ENCODE measurements at regions not wholly inside any gene's neighbourhood (a gene's known extent, or its start where the extent isn't known, plus 50 kb on each side); places are given as distances from the start of the nearest gene placed in this dataset.

GRCh38 chrX:138777230-138777629 is 65.7 kb upstream of the FGF13 start:
- H3K27ac ChIP-seq (ENCODE audit: low read length), result no peak overlapping the region
- no peaks in the 10 kb centered on the region for H3K4me1 ChIP-seq (ENCODE audit: control insufficient read depth in 1 of 2, insufficient read depth in 2 of 2, low read length in 2 of 2)
- no peaks in the 10 kb centered on the region for H3K9me3 ChIP-seq (ENCODE audit: control insufficient read depth in 1 of 2, low read length in 2 of 2)
- no peaks in the 10 kb centered on the region for H3K27me3 ChIP-seq (ENCODE audit: low read depth, low read length)
- no peak overlapping the region for H3K4me3 ChIP-seq (ENCODE audit: low read depth in 1 of 2, low read length in 2 of 2)
- no peaks in the 10 kb centered on the region for H3K36me3 ChIP-seq (ENCODE audit: control insufficient read depth in 1 of 2, insufficient read depth in 2 of 2, low read length in 2 of 2)

DNA sequence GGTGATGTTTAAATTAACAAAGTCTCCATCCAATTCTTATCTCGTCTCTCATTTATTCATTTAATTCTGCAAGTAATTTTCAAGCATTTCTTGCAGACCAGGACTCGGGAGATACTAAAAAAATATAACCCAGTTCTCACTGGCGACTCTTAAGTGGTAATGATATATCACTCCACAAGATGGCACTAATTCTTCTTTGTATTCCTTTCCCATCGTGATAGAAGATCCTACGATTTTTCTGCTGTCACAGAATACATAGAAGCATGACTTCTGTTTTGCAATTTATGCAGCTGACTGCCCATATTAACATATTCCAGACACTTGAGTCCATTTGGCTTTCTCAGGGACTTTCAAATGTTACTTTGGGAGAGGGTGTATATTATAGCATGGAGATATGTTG is 64.0 kb upstream of the FGF13 start:
- H3K4me1 ChIP-seq (ENCODE audit: control insufficient read depth in 1 of 2, insufficient read depth in 2 of 2, low read length in 2 of 2), result no peaks in the 10 kb centered on the region
- no peaks in the 10 kb centered on the region for H3K9me3 ChIP-seq (ENCODE audit: control insufficient read depth in 1 of 2, low read length in 2 of 2)
- no peaks in the 10 kb centered on the region for H3K27me3 ChIP-seq (ENCODE audit: low read depth, low read length)
- H3K27ac ChIP-seq (ENCODE audit: low read length), result no peak overlapping the region
- no peaks in the 10 kb centered on the region for H3K36me3 ChIP-seq (ENCODE audit: control insufficient read depth in 1 of 2, insufficient read depth in 2 of 2, low read length in 2 of 2)
- no peak overlapping the region for H3K4me3 ChIP-seq (ENCODE audit: low read depth in 1 of 2, low read length in 2 of 2)

- Histone ChIP-seq H3K36me3 (ENCODE audit: control insufficient read depth in 1 of 2, insufficient read depth in 2 of 2, low read length in 2 of 2) (no peaks in the 10 kb centered on the region), H3K4me3 (ENCODE audit: low read depth in 1 of 2, low read length in 2 of 2) (no peak overlapping the region), H3K4me1 (ENCODE audit: control insufficient read depth in 1 of 2, insufficient read depth in 2 of 2, low read length in 2 of 2) (no peaks in the 10 kb centered on the region), H3K27ac (ENCODE audit: low read length) (no peak overlapping the region), H3K27me3 (ENCODE audit: low read depth, low read length) (no peaks in the 10 kb centered on the region), H3K9me3 (ENCODE audit: control insufficient read depth in 1 of 2, low read length in 2 of 2) (no peaks in the 10 kb centered on the region)
Observed at GRCh38 chrX:138771047-138771446, 59.5 kb upstream of the FGF13 start.

DNA sequence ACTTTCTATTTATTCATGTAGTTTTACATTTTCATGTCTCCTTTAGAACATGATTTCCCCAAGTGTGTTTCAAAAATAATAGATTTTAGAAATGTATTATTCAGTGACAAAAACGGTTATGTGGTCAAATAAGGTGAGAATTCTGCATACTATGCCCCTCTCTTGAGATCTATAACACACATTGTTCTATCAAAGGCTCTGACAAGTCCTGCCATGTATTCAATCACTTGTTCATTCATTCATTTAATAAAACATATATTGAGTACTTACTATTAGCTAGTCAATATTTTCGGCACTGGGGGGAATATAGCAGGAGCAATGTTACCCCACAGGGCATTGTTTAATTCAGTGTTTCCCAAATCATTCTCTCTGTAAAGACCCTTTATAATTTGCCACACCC is 58.4 kb upstream of the FGF13 start:
- no peaks in the 10 kb centered on the region for H3K9me3 ChIP-seq (ENCODE audit: control insufficient read depth in 1 of 2, low read length in 2 of 2)
- H3K27ac ChIP-seq (ENCODE audit: low read length), result no peak overlapping the region
- H3K4me3 ChIP-seq (ENCODE audit: low read depth in 1 of 2, low read length in 2 of 2), result no peak overlapping the region
- no peaks in the 10 kb centered on the region for H3K27me3 ChIP-seq (ENCODE audit: low read depth, low read length)
- H3K4me1 ChIP-seq (ENCODE audit: control insufficient read depth in 1 of 2, insufficient read depth in 2 of 2, low read length in 2 of 2), result no peaks in the 10 kb centered on the region
- no peaks in the 10 kb centered on the region for H3K36me3 ChIP-seq (ENCODE audit: control insufficient read depth in 1 of 2, insufficient read depth in 2 of 2, low read length in 2 of 2)

- Histone ChIP-seq H3K27me3 (ENCODE audit: low read depth, low read length) (no peaks in the 10 kb centered on the region), H3K36me3 (ENCODE audit: control insufficient read depth in 1 of 2, insufficient read depth in 2 of 2, low read length in 2 of 2) (no peaks in the 10 kb centered on the region), H3K4me1 (ENCODE audit: control insufficient read depth in 1 of 2, insufficient read depth in 2 of 2, low read length in 2 of 2) (no peaks in the 10 kb centered on the region), H3K9me3 (ENCODE audit: control insufficient read depth in 1 of 2, low read length in 2 of 2) (no peaks in the 10 kb centered on the region), H3K4me3 (ENCODE audit: low read depth in 1 of 2, low read length in 2 of 2) (no peak overlapping the region), H3K27ac (ENCODE audit: low read length) (no peak overlapping the region)
Observed at GRCh38 chrX:138765051-138765450, 53.5 kb upstream of the FGF13 start.

- Histone ChIP-seq H3K9me3 (ENCODE audit: control insufficient read depth in 1 of 2, low read length in 2 of 2) (no peaks in the 10 kb centered on the region), H3K27ac (ENCODE audit: low read length) (no peak overlapping the region), H3K27me3 (ENCODE audit: low read depth, low read length) (no peaks in the 10 kb centered on the region), H3K4me3 (ENCODE audit: low read depth in 1 of 2, low read length in 2 of 2) (no peak overlapping the region), H3K36me3 (ENCODE audit: control insufficient read depth in 1 of 2, insufficient read depth in 2 of 2, low read length in 2 of 2) (no peaks in the 10 kb centered on the region), H3K4me1 (ENCODE audit: control insufficient read depth in 1 of 2, insufficient read depth in 2 of 2, low read length in 2 of 2) (peaks cover 0 to 5% of the 10 kb centered on the region in 2 donors)
Observed at GRCh38 chrX:138763761-138764160, 52.2 kb upstream of the FGF13 start.

GRCh38 chrX:138761380-138761779 is 49.9 kb upstream of the FGF13 start:
- Histone ChIP-seq H3K4me3 (ENCODE audit: low read depth in 1 of 2, low read length in 2 of 2) (no peak overlapping the region), H3K9me3 (ENCODE audit: control insufficient read depth in 1 of 2, low read length in 2 of 2) (no peaks in the 10 kb centered on the region), H3K36me3 (ENCODE audit: control insufficient read depth in 1 of 2, insufficient read depth in 2 of 2, low read length in 2 of 2) (no peaks in the 10 kb centered on the region), H3K4me1 (ENCODE audit: control insufficient read depth in 1 of 2, insufficient read depth in 2 of 2, low read length in 2 of 2) (peaks cover 0 to 5% of the 10 kb centered on the region in 2 donors), H3K27ac (ENCODE audit: low read length) (no peak overlapping the region), H3K27me3 (ENCODE audit: low read depth, low read length) (no peaks in the 10 kb centered on the region)
